GM13977 (cell line): ENCODE measurements at regions not wholly inside any gene's neighbourhood (a gene's known extent, or its start where the extent isn't known, plus 50 kb on each side); places are given as distances from the start of the nearest gene placed in this dataset.

Source experiments
- DNase-seq: peaks from one replicate; pipeline ENCODE4 v3.0.0; 2012; ENCODE audit warnings: low spot score
- CTCF ChIP-seq: IDR thresholded peaks from 2 replicates; pipeline ENCODE4 v1.5.1; 2012; ENCODE audit warnings: mild to moderate bottlenecking, control low read depth; ENCODE audit not compliant: insufficient read depth; ENCODE audit errors: extremely low read depth, missing control alignments
- in situ Hi-C: fragments of 300-500 bp; cut with MboI; formaldehyde crosslinking; loops from one replicate; pipeline ENCODE4 v1.12.0; 2022; ENCODE audit warnings: low sequenced_read_pairs, low pct_unique_long_range_greater_than_20kb, mixed read lengths, inconsistent platforms; ENCODE audit not compliant: unreplicated experiment

- DNase-seq = no peak
- no peak for TF ChIP-seq CTCF
- in situ Hi-C loops = no loop called here
Observed at GRCh38 chr22:46026899-46027210, 49.9 kb upstream of the WNT7B start.

GRCh38 chr22:46027211-46028105 lies 50.5 kb upstream of the WNT7B start:
- TF ChIP-seq CTCF = no peak
- DNase-seq = no peak
- in situ Hi-C loops = no loop called here

- TF ChIP-seq CTCF = no peak
- DNase-seq = no peak
- in situ Hi-C loops = no loop called here
Observed at GRCh38 chr22:46028106-46028991, 51.4 kb upstream of the WNT7B start.

GRCh38 chr22:46029036-46029435 lies 52.1 kb upstream of the WNT7B start:
- in situ Hi-C loops = no loop called here
- DNase-seq = no peak
- TF ChIP-seq CTCF = no peak

GRCh38 chr22:46029574-46030200 lies 52.7 kb upstream of the WNT7B start:
- DNase-seq = no peak
- in situ Hi-C loops = no loop called here
- TF ChIP-seq CTCF = no peak

- in situ Hi-C loops = no loop called here
- no peak for TF ChIP-seq CTCF
- DNase-seq = no peak
Observed at GRCh38 chr22:46030231-46030880, 53.4 kb upstream of the WNT7B start.
